ENCODE measurements at regions not wholly inside any gene's neighbourhood (a gene's known extent, or its start where the extent isn't known, plus 50 kb on each side); places are given as distances from the start of the nearest gene placed in this dataset.

- TF ChIP-seq EZH2 (IDR thresholded peaks at IDR 0.05) (no peak), FOXP2 (optimal IDR thresholded peaks at IDR 0.05; ENCODE audit: control extremely low read depth, extremely low read length, insufficient read depth) (no peak), POLR2AphosphoS5 (IDR thresholded peaks at IDR 0.05; ENCODE audit: borderline replicate concordance, low read depth, low read length) (no peak)
These were observed 483.6 kb upstream of the VRK2 start for GRCh38 chr2:57563015-57563414.
